8988T (cell line): ENCODE measurements at regions not wholly inside any gene's neighbourhood (a gene's known extent, or its start where the extent isn't known, plus 50 kb on each side); places are given as distances from the start of the nearest gene placed in this dataset.

Experiments used
- DNase-seq: peaks from one replicate; pipeline ENCODE4 v3.0.0; 2011

GRCh38 chr4:180710628-180711337 lies 1532.4 kb upstream of the TENM3 start:
- no peak for DNase-seq

GRCh38 chr4:180717451-180718033 lies 1525.7 kb upstream of the TENM3 start:
- DNase-seq: no peak

GRCh38 chr4:180721356-180721755 lies 1521.8 kb upstream of the TENM3 start:
- DNase-seq: no peak

- DNase-seq: no peak
These were observed 1516.6 kb upstream of the TENM3 start for GRCh38 chr4:180726611-180727010.

- no peak for DNase-seq
These were observed 1515.7 kb upstream of the TENM3 start for GRCh38 chr4:180727478-180727877.

- DNase-seq: no peak
These were observed 1508.3 kb upstream of the TENM3 start for GRCh38 chr4:180734753-180735432.

GRCh38 chr4:180741703-180742102 lies 1501.5 kb upstream of the TENM3 start:
- DNase-seq: no peak

GRCh38 chr4:180745019-180745418 lies 1498.2 kb upstream of the TENM3 start:
- no peak for DNase-seq

- no peak for DNase-seq
These were observed 1492.2 kb upstream of the TENM3 start for GRCh38 chr4:180751009-180751408.

GRCh38 chr4:180757927-180758326 lies 1485.3 kb upstream of the TENM3 start:
- no peak for DNase-seq

GRCh38 chr4:180766045-180766444 lies 1477.2 kb upstream of the TENM3 start:
- no peak for DNase-seq

GRCh38 chr4:180766944-180767729 lies 1476.1 kb upstream of the TENM3 start:
- no peak for DNase-seq

GRCh38 chr4:180768610-180769009 lies 1474.6 kb upstream of the TENM3 start:
- DNase-seq: no peak

GRCh38 chr4:180769791-180770190 lies 1473.4 kb upstream of the TENM3 start:
- no peak for DNase-seq

- no peak for DNase-seq
These were observed 1472.9 kb upstream of the TENM3 start for GRCh38 chr4:180770265-180770664.

- DNase-seq: no peak
These were observed 1458.3 kb upstream of the TENM3 start for GRCh38 chr4:180784940-180785339.

- no peak for DNase-seq
These were observed 1454.5 kb upstream of the TENM3 start for GRCh38 chr4:180788729-180789128.

GRCh38 chr4:180789929-180790328 lies 1453.3 kb upstream of the TENM3 start:
- DNase-seq: no peak

GRCh38 chr4:180790471-180790870 lies 1452.7 kb upstream of the TENM3 start:
- no peak for DNase-seq

GRCh38 chr4:180792541-180792940 lies 1450.7 kb upstream of the TENM3 start:
- DNase-seq: no peak

GRCh38 chr4:180794333-180794732 lies 1448.9 kb upstream of the TENM3 start:
- DNase-seq: no peak

GRCh38 chr4:180798036-180798577 lies 1445.1 kb upstream of the TENM3 start:
- DNase-seq: no peak

- no peak for DNase-seq
These were observed 1443.4 kb upstream of the TENM3 start for GRCh38 chr4:180799798-180800197.
